DMS53 treated with DMSO at 0.1 percent for 48 hours (cell line): ENCODE measurements at regions not wholly inside any gene's neighbourhood (a gene's known extent, or its start where the extent isn't known, plus 50 kb on each side); places are given as distances from the start of the nearest gene placed in this dataset.
"Not testable (repeated sequence)": the region's sequence is repeated elsewhere in the genome, so short reads cannot be mapped to it uniquely, and the experiment has no call there.

Experiments
- DNase-seq: peaks from one replicate; lab custom pipeline; 2025; ENCODE audit not compliant: unreplicated experiment; lab: John Stamatoyannopoulos, UW

DNA sequence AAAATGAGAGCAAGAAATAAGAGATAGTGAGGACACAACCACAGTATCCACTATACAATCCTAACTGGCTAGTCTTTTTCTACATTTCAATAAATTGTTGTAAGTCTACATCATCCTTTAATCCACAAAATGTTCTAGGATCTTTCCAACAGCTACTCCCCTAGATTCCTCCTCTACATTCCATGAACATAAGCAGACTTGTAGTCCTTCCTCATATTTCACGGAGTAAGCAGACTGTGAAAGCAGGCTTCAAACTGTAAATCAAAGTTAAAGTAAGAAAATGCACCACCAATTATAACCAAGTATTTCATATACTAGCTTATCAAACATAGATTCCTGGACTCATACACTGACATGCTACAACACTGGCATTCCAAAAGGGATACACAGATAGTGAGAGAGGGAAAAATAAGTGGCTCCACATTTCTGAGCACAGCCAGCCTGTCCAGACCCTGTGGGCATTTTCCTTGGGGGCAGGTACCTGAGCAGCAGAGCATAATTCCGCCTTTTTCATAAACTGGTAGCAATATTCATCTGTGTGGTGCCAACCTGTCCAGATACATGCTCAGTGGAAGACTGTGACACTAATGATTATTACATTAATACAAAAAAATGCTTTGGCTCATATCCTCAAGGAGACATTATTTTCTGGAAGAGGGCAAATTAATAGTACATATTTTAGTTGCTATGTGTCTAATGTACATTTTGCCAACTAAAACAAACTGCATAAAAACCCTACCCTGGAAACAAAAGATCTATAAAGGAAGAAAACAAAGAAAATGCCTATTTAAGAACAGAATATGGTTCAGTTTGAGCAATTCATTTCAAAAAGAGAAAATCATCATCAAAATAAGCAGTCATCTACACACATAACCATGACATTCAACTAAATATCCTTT is 113.3 kb upstream of the FSCB start:
- DNase-seq = no peak

GRCh38 chr14:44616204-44616603 is 109.1 kb upstream of the FSCB start:
- DNase-seq = no peak

GRCh38 chr14:44613061-44613712 is 106.1 kb upstream of the FSCB start:
- no peak for DNase-seq

GRCh38 chr14:44612002-44612401 is 104.9 kb upstream of the FSCB start:
- no peak for DNase-seq

DNA sequence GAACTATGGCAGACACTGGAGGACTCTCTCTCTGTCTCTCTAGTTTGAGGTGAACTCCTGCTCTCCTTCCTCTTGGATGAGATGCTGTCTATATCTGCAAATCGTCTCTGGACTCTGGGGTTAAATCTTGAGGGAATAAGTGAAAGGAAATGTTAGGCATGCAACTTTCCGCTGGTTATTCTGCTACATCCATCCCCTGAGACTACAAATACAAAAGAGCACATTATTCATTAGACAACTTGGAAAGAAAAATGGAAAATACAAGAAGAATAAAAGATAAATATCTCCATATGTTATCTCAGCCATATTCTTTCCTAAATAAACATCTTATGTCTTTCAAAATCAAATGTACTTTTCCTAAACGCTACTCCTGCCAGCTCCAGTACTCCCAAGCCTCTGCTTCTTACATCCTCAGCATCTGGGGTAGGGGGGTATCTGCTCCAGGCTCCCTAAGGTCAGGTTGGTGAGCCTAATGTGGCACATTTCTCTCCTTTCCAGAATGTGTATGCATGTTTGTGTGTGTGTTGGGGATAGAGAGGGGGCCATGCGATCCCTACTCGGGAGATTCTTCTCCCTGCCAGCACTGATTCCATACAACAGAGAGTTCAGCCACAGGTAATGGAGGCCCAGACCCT is 102.9 kb upstream of the FSCB start:
- no peak for DNase-seq

GRCh38 chr14:44609201-44609600 is 102.1 kb upstream of the FSCB start:
- no peak for DNase-seq

GRCh38 chr14:44607701-44608100 is 100.6 kb upstream of the FSCB start:
- DNase-seq = no peak

DNA sequence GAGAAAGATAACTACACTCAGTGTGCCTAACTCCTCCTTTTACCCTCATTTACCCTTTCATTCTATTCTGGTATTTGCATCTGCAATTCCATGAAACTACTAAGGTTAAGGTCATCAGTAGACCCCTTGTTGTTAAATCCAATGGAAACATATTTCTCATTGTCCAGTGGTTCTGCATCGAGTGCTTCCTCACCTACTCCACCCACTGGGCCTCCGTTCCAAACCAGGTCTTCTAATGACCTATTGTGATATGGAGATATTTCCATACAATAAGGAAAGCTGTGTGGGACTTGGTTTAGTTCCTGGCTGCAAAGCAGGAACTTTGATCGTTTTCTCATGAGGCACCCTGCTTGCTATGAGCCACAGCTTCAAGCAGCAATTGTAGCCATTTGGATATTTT is 99.5 kb upstream of the FSCB start:
- DNase-seq = no peak

DNA sequence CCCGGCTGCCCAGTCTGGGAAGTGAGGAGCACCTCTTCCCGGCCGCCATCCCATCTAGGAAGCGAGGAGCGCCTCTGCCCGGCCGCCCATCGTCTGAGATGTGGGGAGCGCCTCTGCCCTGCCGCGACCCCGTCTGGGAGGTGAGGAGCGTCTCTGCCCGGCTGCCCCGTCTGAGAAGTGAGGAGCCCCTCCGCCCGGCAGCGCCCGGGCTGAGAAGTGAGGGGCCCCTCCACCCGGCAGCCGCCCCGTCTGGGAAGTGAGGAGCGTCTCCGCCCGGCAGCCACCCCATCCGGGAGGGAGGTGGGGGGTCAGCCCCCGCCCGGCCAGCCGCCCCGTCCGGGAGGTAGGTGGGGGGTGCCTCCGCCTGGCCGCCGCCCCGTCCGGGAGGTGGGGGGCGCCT is 94.2 kb upstream of the FSCB start:
- DNase-seq = not testable (repeated sequence)

- DNase-seq = no peak
Measured at GRCh38 chr14:44589180-44589579, 82.1 kb upstream of the FSCB start.

DNA sequence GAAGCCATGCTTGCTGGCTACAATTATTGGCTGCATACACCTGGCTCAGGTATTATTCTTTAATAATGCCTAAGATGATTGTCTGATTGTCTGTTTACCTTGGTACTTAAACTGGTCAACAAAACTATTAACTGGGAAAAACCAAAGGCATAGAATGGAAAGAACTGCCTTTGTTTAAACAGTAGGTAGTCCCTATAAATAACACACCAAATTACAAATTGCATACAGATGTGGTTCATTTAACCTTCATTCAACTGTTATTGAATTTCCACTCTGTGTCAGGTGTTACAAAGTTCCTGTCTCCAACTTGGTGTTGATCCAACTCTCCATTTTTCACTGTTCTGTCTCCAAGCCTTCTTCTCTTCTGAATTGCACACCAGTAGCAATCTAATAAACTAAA is 79.8 kb upstream of the FSCB start:
- no peak for DNase-seq

DNA sequence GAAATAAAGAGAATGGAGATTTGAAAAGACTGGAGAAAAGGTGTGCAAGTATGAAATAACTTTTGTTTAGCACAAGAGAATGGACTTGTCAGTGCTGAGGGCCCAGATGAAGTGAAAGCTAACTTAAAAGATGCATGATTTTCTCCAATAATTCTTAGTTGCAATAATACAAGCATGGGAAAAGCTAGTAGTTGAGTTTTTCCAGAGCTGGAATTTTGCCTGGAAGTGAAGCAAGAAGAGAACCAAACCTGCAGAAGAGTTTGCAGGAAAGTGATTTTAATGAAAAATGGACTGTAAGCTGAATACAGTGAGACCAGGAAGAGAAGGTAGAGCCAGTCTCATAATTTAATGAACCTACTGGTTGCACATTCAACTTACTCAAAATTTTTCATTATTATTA is 69.3 kb upstream of the FSCB start:
- DNase-seq = peak; percentile 45

DNA sequence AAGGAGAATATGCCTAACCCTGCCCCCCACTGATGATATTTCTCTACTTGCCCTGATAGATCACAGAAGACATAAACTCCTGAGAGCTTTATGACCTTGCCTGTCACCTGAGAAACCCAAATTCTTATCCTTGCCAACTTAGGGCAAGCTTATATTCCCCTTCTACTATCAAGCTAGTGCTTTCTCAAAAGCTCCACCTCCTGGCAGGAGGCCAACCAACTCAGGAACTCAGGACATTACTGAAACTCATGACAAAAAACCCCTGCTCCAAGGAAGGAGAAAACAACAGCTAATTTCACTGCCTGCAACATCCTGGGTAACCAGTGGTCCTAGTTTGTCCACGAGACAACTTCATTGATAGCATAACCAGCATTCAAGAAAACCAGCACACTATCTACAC is 60.9 kb upstream of the FSCB start:
- DNase-seq = no peak

DNA sequence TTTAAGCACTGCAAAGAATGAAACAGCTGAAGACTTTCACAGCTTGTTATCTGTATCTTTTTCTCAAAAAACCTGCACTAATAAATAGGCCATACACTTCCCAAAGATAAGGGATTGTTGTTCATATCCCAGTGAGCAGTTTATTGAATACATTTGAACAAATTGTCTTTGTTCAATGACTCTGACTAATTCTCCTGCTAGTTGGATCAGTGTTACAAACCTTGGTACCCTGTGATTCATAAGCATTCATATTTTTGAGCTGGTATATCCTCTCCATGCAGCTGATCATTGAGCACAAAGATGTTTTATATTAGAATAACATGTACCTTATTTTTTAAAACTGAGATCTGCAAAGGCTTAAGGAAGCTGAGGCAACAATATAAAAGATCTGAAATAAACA is 58.9 kb upstream of the FSCB start:
- no peak for DNase-seq

DNA sequence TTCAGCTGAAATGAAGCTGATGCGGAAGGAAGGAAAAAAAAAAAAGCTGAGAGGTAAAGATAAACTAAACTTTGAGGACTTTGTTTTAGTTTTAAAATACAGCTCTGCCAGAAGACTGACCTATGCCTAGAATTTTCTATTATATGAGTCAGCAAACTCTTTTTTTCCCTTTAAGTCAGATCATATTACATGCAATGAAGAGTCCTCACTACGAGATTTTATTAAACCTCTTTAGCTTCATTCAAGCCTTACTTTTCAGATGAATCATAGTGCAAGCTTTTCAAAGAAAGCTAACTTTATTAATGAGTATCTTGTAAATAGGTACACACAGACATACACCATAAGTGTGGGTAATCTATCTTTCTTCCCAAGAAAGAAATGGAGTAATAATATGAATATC is 57.8 kb upstream of the FSCB start:
- DNase-seq = peak; percentile 54
